ENCODE measurements at regions not wholly inside any gene's neighbourhood (a gene's known extent, or its start where the extent isn't known, plus 50 kb on each side); places are given as distances from the start of the nearest gene placed in this dataset.

GRCh38 chr1:104172243-104172681 lies 422.6 kb downstream of the AMY1C start:
- no peak for DNase-seq (ENCODE audit: low spot score in 2 of 2)
- intact Hi-C loops (cut with DNase I) = no loop called here
- Histone ChIP-seq H3K36me3 (no peaks in the 10 kb centered on the region), H3K9me3 (no peaks in the 10 kb centered on the region), H3K4me1 (no peaks in the 10 kb centered on the region), H3K4me3 (no peak overlapping the region), H3K27me3 (no peaks in the 10 kb centered on the region), H3K27ac (no peak overlapping the region)
- no peak for TF ChIP-seq CTCF (IDR thresholded peaks at IDR 0.05)

GRCh38 chr1:104182251-104182650 lies 432.6 kb downstream of the AMY1C start:
- no peak overlapping the region for H3K27ac ChIP-seq
- no peak for DNase-seq (ENCODE audit: low spot score in 2 of 2)
- no peak for TF ChIP-seq CTCF (IDR thresholded peaks at IDR 0.05)
- no peak overlapping the region for H3K4me3 ChIP-seq
- intact Hi-C loops (cut with DNase I) = no loop called here
- no peaks in the 10 kb centered on the region for H3K36me3 ChIP-seq
- H3K27me3 ChIP-seq = no peaks in the 10 kb centered on the region
- H3K9me3 ChIP-seq = no peaks in the 10 kb centered on the region
- H3K4me1 ChIP-seq = no peaks in the 10 kb centered on the region

- TF ChIP-seq CTCF (IDR thresholded peaks at IDR 0.05) = no peak
- Histone ChIP-seq H3K36me3 (no peaks in the 10 kb centered on the region), H3K27me3 (no peaks in the 10 kb centered on the region), H3K4me1 (no peaks in the 10 kb centered on the region), H3K27ac (no peak overlapping the region), H3K9me3 (no peaks in the 10 kb centered on the region), H3K4me3 (no peak overlapping the region)
- DNase-seq (ENCODE audit: low spot score in 2 of 2) = no peak
- intact Hi-C loops (cut with DNase I) = no loop called here
These were observed 439.5 kb downstream of the AMY1C start for GRCh38 chr1:104189207-104189606.

GRCh38 chr1:104190821-104191220 lies 441.1 kb downstream of the AMY1C start:
- no peak for DNase-seq (ENCODE audit: low spot score in 2 of 2)
- Histone ChIP-seq H3K4me3 (no peak overlapping the region), H3K36me3 (no peaks in the 10 kb centered on the region), H3K27me3 (no peaks in the 10 kb centered on the region), H3K9me3 (no peaks in the 10 kb centered on the region), H3K4me1 (no peaks in the 10 kb centered on the region), H3K27ac (no peak overlapping the region)
- TF ChIP-seq CTCF (IDR thresholded peaks at IDR 0.05) = no peak
- intact Hi-C loops (cut with DNase I) = no loop called here

- no peaks in the 10 kb centered on the region for H3K9me3 ChIP-seq
- H3K27me3 ChIP-seq = no peaks in the 10 kb centered on the region
- H3K4me3 ChIP-seq = no peak overlapping the region
- DNase-seq (ENCODE audit: low spot score in 2 of 2) = no peak
- no peak overlapping the region for H3K27ac ChIP-seq
- no peaks in the 10 kb centered on the region for H3K4me1 ChIP-seq
- H3K36me3 ChIP-seq = no peaks in the 10 kb centered on the region
- no peak for TF ChIP-seq CTCF (IDR thresholded peaks at IDR 0.05)
- intact Hi-C loops (cut with DNase I) = no loop called here
These were observed 445.7 kb downstream of the AMY1C start for GRCh38 chr1:104195395-104195794.

GRCh38 chr1:104196136-104196535 lies 446.4 kb downstream of the AMY1C start:
- Histone ChIP-seq H3K27me3 (no peaks in the 10 kb centered on the region), H3K4me1 (no peaks in the 10 kb centered on the region), H3K4me3 (no peak overlapping the region), H3K27ac (no peak overlapping the region), H3K9me3 (no peaks in the 10 kb centered on the region), H3K36me3 (no peaks in the 10 kb centered on the region)
- no peak for DNase-seq (ENCODE audit: low spot score in 2 of 2)
- no peak for TF ChIP-seq CTCF (IDR thresholded peaks at IDR 0.05)
- intact Hi-C loops (cut with DNase I) = no loop called here
